BJ (cell line): ENCODE measurements at regions not wholly inside any gene's neighbourhood (a gene's known extent, or its start where the extent isn't known, plus 50 kb on each side); places are given as distances from the start of the nearest gene placed in this dataset.

Experiments used
- CTCF ChIA-PET: fragments of 350-600 bp; formaldehyde crosslinking; extraction: SDS; loops from one replicate; lab custom pipeline; 2021; ENCODE audit warnings: antibody characterized with exemption, inconsistent platforms; lab: Yijun Ruan, JAX
- POLR2A ChIA-PET: fragments of 300-600 bp; sonication (Branson Sonifier 250); formaldehyde crosslinking; extraction: SDS; loops from one replicate; lab custom pipeline; 2021; ENCODE audit warnings: antibody characterized with exemption; lab: Charles Lee
- DNase-seq: peaks from one replicate; pipeline ENCODE4 v3.0.0-alpha.2; 2011; ENCODE audit warnings: low read depth
- H3K27me3 ChIP-seq: 2 replicates; pipeline ENCODE4 v1.6.0; 2011; ENCODE audit warnings: low read length; ENCODE audit not compliant: control insufficient read depth, insufficient read depth
- H3K36me3 ChIP-seq: 2 replicates; pipeline ENCODE4 v1.5.1; 2011; ENCODE audit warnings: low read length; ENCODE audit not compliant: control insufficient read depth, insufficient read depth
- H3K4me3 ChIP-seq: 2 replicates; pipeline ENCODE4 v1.5.1; 2011; ENCODE audit warnings: low read depth, mild to moderate bottlenecking, control low read depth, low read length
- CTCF ChIP-seq: IDR thresholded peaks from 2 replicates; pipeline ENCODE4 v1.5.1; 2011; ENCODE audit warnings: low read depth, mild to moderate bottlenecking, control low read depth, inconsistent platforms, low read length, moderate library complexity; ENCODE audit not compliant: insufficient read depth

GRCh38 chr3:127456471-127457093 is 134.0 kb downstream of the TPRA1 start:
- peak overlapping the region; percentile 5 for H3K4me3 ChIP-seq
- no peaks in the 10 kb centered on the region for H3K36me3 ChIP-seq
- no peak for DNase-seq
- TF ChIP-seq CTCF = no peak
- POLR2A ChIA-PET = interaction anchor here (0.6 kb wide), 1 partner anchor 849 kb away, joined by 4 read pairs; no protein-coding TSS in a partner anchor
- peaks cover 11% of the 10 kb centered on the region for H3K27me3 ChIP-seq
- CTCF ChIA-PET = interaction anchor here (1.0 to 4.7 kb wide), 9 partner anchors 9 to 777 kb away, joined by 3 to 57 read pairs (median 6); no protein-coding TSS in a partner anchor

GRCh38 chr3:127455541-127456450 is 134.7 kb downstream of the TPRA1 start:
- TF ChIP-seq CTCF = peak; percentile 51
- Histone ChIP-seq H3K36me3 (no peaks in the 10 kb centered on the region), H3K27me3 (peaks cover 11% of the 10 kb centered on the region), H3K4me3 (peak overlapping the region; percentile 27)
- ChIA-PET POLR2A (interaction anchor here (0.6 to 0.7 kb wide), 2 partner anchors 787 to 848 kb away, joined by 3 to 4 read pairs; no protein-coding TSS in a partner anchor), CTCF (interaction anchor here (0.6 to 4.7 kb wide), 26 partner anchors 8 to 935 kb away, joined by 3 to 57 read pairs (median 4); partner anchors contain the start of gene PLXNA1)
- no peak for DNase-seq

- ChIA-PET POLR2A (interaction anchor here (0.7 kb wide), 1 partner anchor 786 kb away, joined by 3 read pairs; no protein-coding TSS in a partner anchor), CTCF (interaction anchor here (0.6 to 4.7 kb wide), 23 partner anchors 8 to 776 kb away, joined by 3 to 57 read pairs (median 4); partner anchors contain the start of gene PLXNA1)
- TF ChIP-seq CTCF = no peak
- no peaks in the 10 kb centered on the region for H3K36me3 ChIP-seq
- H3K4me3 ChIP-seq = no peak overlapping the region
- DNase-seq = no peak
- H3K27me3 ChIP-seq = peaks cover 6% of the 10 kb centered on the region
Observed at GRCh38 chr3:127454968-127455367, 135.6 kb downstream of the TPRA1 start.

GRCh38 chr3:127454051-127454450 is 136.5 kb downstream of the TPRA1 start:
- ChIA-PET POLR2A (no interaction called here), CTCF (interaction anchor here (1.2 to 4.7 kb wide), 7 partner anchors 12 to 932 kb away, joined by 3 to 57 read pairs (median 4); no protein-coding TSS in a partner anchor)

More at GRCh38 chr3:127454051-127454450, 136.5 kb downstream of the TPRA1 start:
- Histone ChIP-seq H3K4me3 (no peak overlapping the region), H3K27me3 (peaks cover 6% of the 10 kb centered on the region), H3K36me3 (no peaks in the 10 kb centered on the region)
- TF ChIP-seq CTCF = no peak
- no peak for DNase-seq
